GM20000 (cell line): ENCODE measurements at regions not wholly inside any gene's neighbourhood (a gene's known extent, or its start where the extent isn't known, plus 50 kb on each side); places are given as distances from the start of the nearest gene placed in this dataset.
A peak's percentile ranks its signal among the peaks of the same experiment; 100 is the strongest.
"Not testable (repeated sequence)": the region's sequence is repeated elsewhere in the genome, so short reads cannot be mapped to it uniquely, and the experiment has no call there.

Experiments used
- DNase-seq: peaks from one replicate; pipeline ENCODE4 v3.0.0; 2012; ENCODE audit warnings: low spot score
- CTCF ChIP-seq: IDR thresholded peaks from 2 replicates; pipeline ENCODE4 v1.5.1; 2012; ENCODE audit warnings: mild to moderate bottlenecking, control low read depth; ENCODE audit errors: extremely low read depth, missing control alignments

DNA sequence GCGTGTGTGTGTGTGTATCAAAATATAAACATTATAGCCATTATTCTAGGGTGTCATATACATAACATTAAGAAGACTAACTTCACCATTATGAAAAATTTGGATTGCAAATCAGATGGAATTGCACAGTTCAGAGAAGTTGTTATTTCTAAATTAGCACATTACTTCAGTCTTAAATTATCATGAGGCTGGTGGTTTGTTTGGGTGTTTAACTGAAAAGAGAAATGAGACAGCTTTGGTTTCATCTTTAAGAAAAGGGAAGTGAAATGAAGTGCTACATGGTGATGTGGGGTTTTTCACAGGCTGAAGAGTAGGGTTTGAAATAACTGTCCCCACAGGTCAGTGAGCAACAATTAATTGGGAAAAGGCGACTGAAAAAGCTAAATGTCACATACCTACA is 161.2 kb upstream of the XIRP2 start:
- peak; percentile 6 for DNase-seq
- no peak for TF ChIP-seq CTCF

GRCh38 chr2:166725927-166726924 is 162.1 kb upstream of the XIRP2 start:
- DNase-seq, result no peak
- TF ChIP-seq CTCF, result no peak

DNA sequence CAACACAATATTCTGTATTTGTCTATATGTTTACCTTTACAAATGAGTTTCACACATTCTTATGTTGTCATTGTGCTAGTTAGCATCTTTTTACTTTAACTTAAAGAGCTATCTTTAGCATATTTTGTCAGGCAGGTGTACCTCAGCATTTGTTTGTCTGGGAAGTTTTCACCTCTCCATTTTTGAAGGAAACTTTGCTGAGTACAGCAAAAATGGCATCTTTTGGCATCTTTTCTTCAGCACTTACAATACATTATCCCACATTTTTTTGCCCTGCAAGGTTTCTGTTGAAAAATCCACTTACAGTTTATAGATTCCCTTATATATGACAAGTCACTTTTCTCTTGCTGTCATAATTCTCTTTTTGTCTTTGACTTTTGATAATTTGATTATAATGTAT is 171.3 kb upstream of the XIRP2 start:
- DNase-seq, result no peak
- no peak for TF ChIP-seq CTCF

DNA sequence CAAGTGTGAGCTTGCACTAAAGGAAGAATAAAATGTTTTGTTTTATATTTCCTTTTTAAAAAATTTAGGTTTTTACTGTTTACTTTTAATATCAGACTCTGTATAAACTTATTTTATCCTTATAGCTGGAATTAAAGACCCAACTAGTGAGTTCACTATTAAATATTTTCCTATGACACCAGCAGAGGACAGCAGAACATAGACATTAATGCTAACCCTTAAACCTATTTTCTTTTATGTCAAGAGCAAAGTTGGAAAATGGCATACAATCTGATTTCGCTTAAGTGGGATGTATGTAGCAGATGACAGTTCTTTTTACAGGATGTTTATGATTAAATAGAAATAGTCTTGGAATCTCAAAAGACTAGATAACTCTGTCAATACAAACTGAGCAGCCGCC is 188.2 kb upstream of the XIRP2 start:
- TF ChIP-seq CTCF, result no peak
- no peak for DNase-seq

DNA sequence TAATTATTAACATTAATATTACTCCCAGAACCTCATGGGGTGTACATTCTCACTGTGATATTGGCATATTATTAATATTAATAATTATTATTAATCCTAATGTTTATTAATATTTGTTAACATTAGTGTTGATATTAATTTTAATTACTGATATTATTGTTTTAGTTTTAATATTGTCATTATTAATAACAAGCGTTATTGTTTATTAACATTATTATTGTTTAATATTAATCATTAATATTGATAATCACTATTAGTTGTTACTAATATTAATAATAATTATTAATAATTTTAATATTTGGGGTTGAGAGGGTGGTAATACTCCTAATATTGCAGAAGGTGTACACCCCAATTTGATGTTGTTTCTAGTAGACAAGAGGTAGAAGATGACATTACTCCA is 193.1 kb upstream of the XIRP2 start:
- TF ChIP-seq CTCF, result no peak
- no peak for DNase-seq

DNA sequence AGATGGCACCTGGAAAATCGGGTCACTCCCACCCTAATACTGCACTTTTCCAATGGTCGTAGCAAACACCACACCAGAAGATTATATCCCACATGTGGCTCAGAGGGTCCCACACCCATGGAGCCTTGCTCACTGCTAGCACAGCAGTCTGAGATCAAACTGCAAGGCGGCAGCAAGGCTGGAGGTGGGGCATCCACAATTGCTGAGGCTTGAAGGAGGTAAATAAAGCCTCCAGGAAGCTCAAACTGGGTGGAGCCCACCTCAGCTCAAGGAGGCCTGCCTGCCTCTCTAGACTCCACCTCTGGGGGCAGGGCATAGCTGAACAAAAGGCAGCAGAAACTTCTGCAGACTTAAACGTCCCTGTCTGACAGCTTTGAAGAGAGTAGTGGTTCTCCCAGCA is 192.0 kb upstream of the SCN7A start:
- not testable (repeated sequence) for DNase-seq

DNA sequence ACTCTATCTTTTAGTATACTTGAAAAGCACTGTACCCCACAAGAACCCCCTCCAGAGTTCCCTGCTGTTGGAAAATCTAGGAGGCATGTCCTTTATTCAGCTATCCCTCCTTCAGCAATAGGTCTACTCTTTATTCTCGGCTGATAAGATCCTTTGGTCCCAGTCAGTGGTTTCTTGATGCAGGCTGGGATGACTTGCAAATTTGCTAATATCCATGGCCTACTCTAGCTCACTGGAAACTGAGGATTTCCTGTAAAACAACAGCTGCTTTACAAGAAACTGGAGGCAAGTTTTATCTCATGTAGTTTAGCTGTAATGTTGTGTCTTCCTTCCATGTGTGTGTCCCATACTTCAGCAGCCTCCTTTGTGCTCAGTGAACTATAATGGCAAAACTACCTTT is 183.9 kb upstream of the SCN7A start:
- no peak for TF ChIP-seq CTCF
- DNase-seq, result no peak

- no peak for DNase-seq
- no peak for TF ChIP-seq CTCF
Measured at GRCh38 chr2:166676716-166677115, 182.7 kb upstream of the SCN7A start.
